Smooth muscle cell (in vitro differentiated cells): ENCODE measurements at regions not wholly inside any gene's neighbourhood (a gene's known extent, or its start where the extent isn't known, plus 50 kb on each side); places are given as distances from the start of the nearest gene placed in this dataset.
"Not testable (repeated sequence)": the region's sequence is repeated elsewhere in the genome, so short reads cannot be mapped to it uniquely, and the experiment has no call there.

ENCODE experiments used
- DNase-seq: peaks from one replicate; lab custom pipeline; 2025; ENCODE audit not compliant: unreplicated experiment; lab: John Stamatoyannopoulos, UW
- H2AFZ ChIP-seq: fragments of 200-600 bp; sonication (generic); 2 replicates; pipeline ENCODE4 v1.6.0; 2016; ENCODE audit warnings: antibody characterized with exemption, low read depth, mild to moderate bottlenecking
- H3F3A ChIP-seq: fragments of 200-600 bp; sonication (generic); 2 replicates; pipeline ENCODE4 v1.6.0; 2017; ENCODE audit warnings: antibody characterized with exemption, low read depth
- H3K27ac ChIP-seq: fragments of 200-600 bp; sonication (generic); 2 replicates; pipeline ENCODE4 v1.5.1; 2016; ENCODE audit warnings: low read depth, mild to moderate bottlenecking
- H3K27me3 ChIP-seq: fragments of 200-600 bp; sonication (generic); 2 replicates; pipeline ENCODE4 v1.6.1; 2016; ENCODE audit warnings: low read depth, mild to moderate bottlenecking
- H3K36me3 ChIP-seq: fragments of 200-600 bp; sonication (generic); 2 replicates; pipeline ENCODE4 v1.5.1; 2016; ENCODE audit warnings: low read depth
- H3K4me1 ChIP-seq: fragments of 200-600 bp; sonication (generic); 2 replicates; pipeline ENCODE4 v1.5.1; 2016; ENCODE audit warnings: low read depth
- H3K4me2 ChIP-seq: fragments of 200-600 bp; sonication (generic); 2 replicates; pipeline ENCODE4 v1.6.0; 2016; ENCODE audit warnings: mild to moderate bottlenecking
- H3K4me3 ChIP-seq: fragments of 200-600 bp; sonication (generic); 2 replicates; pipeline ENCODE4 v1.5.1; 2016; ENCODE audit warnings: mild to moderate bottlenecking
- H3K79me2 ChIP-seq: fragments of 200-600 bp; sonication (generic); 2 replicates; pipeline ENCODE4 v1.6.0; 2016; ENCODE audit warnings: low read depth, mild to moderate bottlenecking
- H3K9ac ChIP-seq: fragments of 200-600 bp; sonication (generic); 2 replicates; pipeline ENCODE4 v1.6.0; 2016; ENCODE audit warnings: low read depth
- H3K9me3 ChIP-seq: fragments of 200-600 bp; sonication (generic); replicated peaks from 2 replicates; pipeline ENCODE4 v1.5.1; 2016; ENCODE audit warnings: low read depth
- H4K20me1 ChIP-seq: fragments of 200-600 bp; sonication (generic); 2 replicates; pipeline ENCODE4 v1.6.0; 2016; ENCODE audit warnings: low read depth
- CTCF ChIP-seq: fragments of 200-600 bp; sonication (generic); IDR thresholded peaks from 2 replicates; pipeline ENCODE4 v1.5.1; 2017; ENCODE audit warnings: borderline replicate concordance, mild to moderate bottlenecking, antibody characterized with exemption; ENCODE audit not compliant: insufficient read depth, poor library complexity, severe bottlenecking
- WGBS: methylation state at CpG from one replicate; pipeline ENCODE4 v1.1.7; 2016; ENCODE audit warnings: low lambda C conversion rate; 5-methylcytosine and 5-hydroxymethylcytosine counted together

GRCh38 chr4:188439641-188440311 lies 300.5 kb downstream of the TRIML1 start:
- DNase-seq = no peak
- H3K4me2 ChIP-seq = no peak overlapping the region
- WGBS = 93% methylated on average over 6 of the region's 6 CpGs

GRCh38 chr4:188444500-188444899 lies 305.3 kb downstream of the TRIML1 start:
- 98% methylated on average over 4 of the region's 4 CpGs for WGBS
- H3K4me1 ChIP-seq = no peaks in the 10 kb centered on the region
- peak overlapping the region; percentile 84 for H3K27ac ChIP-seq

More at GRCh38 chr4:188439641-188440311, 300.5 kb downstream of the TRIML1 start:
- no peaks in the 10 kb centered on the region for H3K36me3 ChIP-seq
- peaks cover 10% of the 10 kb centered on the region for H3F3A ChIP-seq
- H2AFZ ChIP-seq = no peak overlapping the region
- no peak overlapping the region for H3K27ac ChIP-seq
- no peaks in the 10 kb centered on the region for H3K4me1 ChIP-seq
- no peak overlapping the region for H3K4me3 ChIP-seq
- no peaks in the 10 kb centered on the region for H3K79me2 ChIP-seq
- H4K20me1 ChIP-seq = no peaks in the 10 kb centered on the region
- no peaks in the 10 kb centered on the region for H3K9me3 ChIP-seq
- no peak for TF ChIP-seq CTCF
- no peak overlapping the region for H3K9ac ChIP-seq
- no peaks in the 10 kb centered on the region for H3K27me3 ChIP-seq

GRCh38 chr4:188448996-188449395 lies 309.8 kb downstream of the TRIML1 start:
- H3K4me3 ChIP-seq, H3K9me3 ChIP-seq, H3K79me2 ChIP-seq, H3K4me2 ChIP-seq, H2AFZ ChIP-seq, H3K9ac ChIP-seq, H4K20me1 ChIP-seq, H3K27me3 ChIP-seq, DNase-seq, H3K36me3 ChIP-seq: not testable (repeated sequence)
- 33% methylated on average over 2 of the region's 4 CpGs for WGBS
- H3K27ac ChIP-seq = peak overlapping the region; percentile 74
- peaks cover 15% of the 10 kb centered on the region for H3F3A ChIP-seq
- H3K4me1 ChIP-seq = peaks cover 17% of the 10 kb centered on the region

More at GRCh38 chr4:188444500-188444899, 305.3 kb downstream of the TRIML1 start:
- no peak for DNase-seq
- Histone ChIP-seq H3K9ac (no peak overlapping the region), H3K36me3 (no peaks in the 10 kb centered on the region), H3K27me3 (no peaks in the 10 kb centered on the region), H3K79me2 (no peaks in the 10 kb centered on the region), H2AFZ (no peak overlapping the region), H3K4me2 (no peak overlapping the region), H3K9me3 (no peaks in the 10 kb centered on the region), H3K4me3 (no peak overlapping the region), H4K20me1 (no peaks in the 10 kb centered on the region), H3F3A (peaks cover 15% of the 10 kb centered on the region)
- no peak for TF ChIP-seq CTCF

- H3K4me2 ChIP-seq = no peak overlapping the region
- no peak overlapping the region for H3K4me3 ChIP-seq
- no peaks in the 10 kb centered on the region for H3K36me3 ChIP-seq
- H3F3A ChIP-seq = peaks cover 8% of the 10 kb centered on the region
- no peak for DNase-seq
- H3K27me3 ChIP-seq = no peaks in the 10 kb centered on the region
- H3K79me2 ChIP-seq = no peaks in the 10 kb centered on the region
- H3K9ac ChIP-seq = no peak overlapping the region
- no peaks in the 10 kb centered on the region for H4K20me1 ChIP-seq
- 61% methylated on average over 3 of the region's 3 CpGs for WGBS
- no peak for TF ChIP-seq CTCF
- H2AFZ ChIP-seq = no peak overlapping the region
- no peaks in the 10 kb centered on the region for H3K9me3 ChIP-seq
- H3K4me1 ChIP-seq = peaks cover 17% of the 10 kb centered on the region
- H3K27ac ChIP-seq = no peak overlapping the region
Observed at GRCh38 chr4:188450571-188450970, 311.3 kb downstream of the TRIML1 start.
